HG03460 (cell line): ENCODE measurements at regions not wholly inside any gene's neighbourhood (a gene's known extent, or its start where the extent isn't known, plus 50 kb on each side); places are given as distances from the start of the nearest gene placed in this dataset.

Source experiments
- ATAC-seq: cut with Tn5 transposase; IDR thresholded peaks from one replicate; pipeline ENCODE4 v1.9.1; 2021; ENCODE audit not compliant: unreplicated experiment

- ATAC-seq: no peak
These were observed 161.0 kb downstream of the ZNF326 start for GRCh38 chr1:90155721-90156487.

- ATAC-seq: no peak
These were observed 159.8 kb downstream of the ZNF326 start for GRCh38 chr1:90154711-90155110.

GRCh38 chr1:90149101-90149500, 154.2 kb downstream of the ZNF326 start:
- no peak for ATAC-seq

- ATAC-seq: no peak
These were observed 152.2 kb downstream of the ZNF326 start for GRCh38 chr1:90147093-90147492.

GRCh38 chr1:90144820-90145219, 149.9 kb downstream of the ZNF326 start:
- ATAC-seq: no peak

- no peak for ATAC-seq
These were observed 148.7 kb downstream of the ZNF326 start for GRCh38 chr1:90143591-90143990.

- no peak for ATAC-seq
These were observed 147.8 kb downstream of the ZNF326 start for GRCh38 chr1:90142697-90143096.

GRCh38 chr1:90139837-90140236, 144.9 kb downstream of the ZNF326 start:
- ATAC-seq: no peak

GRCh38 chr1:90135286-90135685, 140.4 kb downstream of the ZNF326 start:
- ATAC-seq: no peak

GRCh38 chr1:90134175-90134955, 139.5 kb downstream of the ZNF326 start:
- no peak for ATAC-seq

GRCh38 chr1:90133133-90133532, 138.2 kb downstream of the ZNF326 start:
- no peak for ATAC-seq

- ATAC-seq: no peak
These were observed 137.4 kb downstream of the ZNF326 start for GRCh38 chr1:90132306-90132705.

- no peak for ATAC-seq
These were observed 132.5 kb downstream of the ZNF326 start for GRCh38 chr1:90127288-90127953.

GRCh38 chr1:90126834-90127233, 131.9 kb downstream of the ZNF326 start:
- ATAC-seq: no peak

GRCh38 chr1:90122654-90123340, 127.9 kb downstream of the ZNF326 start:
- ATAC-seq: no peak

GRCh38 chr1:90114521-90115141, 119.7 kb downstream of the ZNF326 start:
- no peak for ATAC-seq

- ATAC-seq: no peak
These were observed 113.1 kb downstream of the ZNF326 start for GRCh38 chr1:90107990-90108389.

GRCh38 chr1:90106311-90106710, 111.4 kb downstream of the ZNF326 start:
- ATAC-seq: no peak

- no peak for ATAC-seq
These were observed 110.1 kb downstream of the ZNF326 start for GRCh38 chr1:90104941-90105538.

- no peak for ATAC-seq
These were observed 105.7 kb downstream of the ZNF326 start for GRCh38 chr1:90100566-90100965.
